ENCODE measurements at regions not wholly inside any gene's neighbourhood (a gene's known extent, or its start where the extent isn't known, plus 50 kb on each side); places are given as distances from the start of the nearest gene placed in this dataset.

GRCh38 chr3:107103786-107104185 is 273.5 kb upstream of the CCDC54 start:
- TF ChIP-seq CTCF (IDR thresholded peaks at IDR 0.05) = no peak
- no peaks in the 10 kb centered on the region for H3K36me3 ChIP-seq (ENCODE audit: insufficient read depth in 1 of 2, low read depth in 1 of 2)
- no peak for DNase-seq

DNA sequence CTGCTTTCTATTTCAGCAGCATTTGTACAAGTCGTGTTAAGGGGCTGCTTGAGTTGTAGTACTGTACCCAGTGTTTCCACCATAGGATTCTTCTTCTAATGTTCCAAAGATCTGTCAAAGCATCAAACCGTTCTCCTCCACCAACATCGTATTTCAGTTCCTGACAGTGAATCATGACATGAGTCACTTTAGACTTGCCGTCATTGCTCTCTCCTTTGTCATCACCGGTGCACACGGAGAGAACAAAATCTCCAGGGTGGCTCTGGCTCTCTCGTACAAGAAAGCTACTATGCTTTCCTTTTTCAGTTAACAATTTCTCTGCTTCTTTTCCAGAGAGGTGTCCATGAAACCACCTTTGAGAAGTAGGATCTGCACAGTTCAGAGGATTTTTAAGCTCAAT is 270.9 kb upstream of the CCDC54 start:
- ATAC-seq = no peak

More at GRCh38 chr3:107103786-107104185, 273.5 kb upstream of the CCDC54 start:
- Histone ChIP-seq H3K4me3 (no peak overlapping the region), H3K9me3 (no peaks in the 10 kb centered on the region), H3K4me1 (no peaks in the 10 kb centered on the region), H3K27ac (no peak overlapping the region), H3K27me3 (ENCODE audit: insufficient read depth in 3 of 3, low read length in 2 of 3) (no peaks in the 10 kb centered on the region)
- ATAC-seq = no peak
- intact Hi-C loops (cut with DNase I) = no loop called here
- 74 to 82% (median 78%) methylated on average over 2 of the region's 2 CpGs for WGBS, 3 donors

GRCh38 chr3:107106907-107107306 is 270.3 kb upstream of the CCDC54 start:
- intact Hi-C loops (cut with DNase I) = no loop called here
- H3K4me1 ChIP-seq = no peaks in the 10 kb centered on the region
- H3K4me3 ChIP-seq = no peak overlapping the region
- no peak for TF ChIP-seq CTCF (IDR thresholded peaks at IDR 0.05)
- ATAC-seq (no peak), DNase-seq (no peak)
- 93 to 96% (median 95%) methylated on average over 8 of the region's 8 CpGs for WGBS, 3 donors
- H3K36me3 ChIP-seq (ENCODE audit: insufficient read depth in 1 of 2, low read depth in 1 of 2) = no peaks in the 10 kb centered on the region
- no peaks in the 10 kb centered on the region for H3K27me3 ChIP-seq (ENCODE audit: insufficient read depth in 3 of 3, low read length in 2 of 3)
- H3K27ac ChIP-seq = no peak overlapping the region
- H3K9me3 ChIP-seq = no peaks in the 10 kb centered on the region

More for the DNA sequence above, 270.9 kb upstream of the CCDC54 start:
- 90 to 96% (median 96%) methylated on average over 7 of the region's 7 CpGs for WGBS, 3 donors
- Histone ChIP-seq H3K27me3 (ENCODE audit: insufficient read depth in 3 of 3, low read length in 2 of 3) (no peaks in the 10 kb centered on the region), H3K4me1 (no peaks in the 10 kb centered on the region), H3K9me3 (no peaks in the 10 kb centered on the region), H3K4me3 (no peak overlapping the region), H3K27ac (no peak overlapping the region), H3K36me3 (ENCODE audit: insufficient read depth in 1 of 2, low read depth in 1 of 2) (no peaks in the 10 kb centered on the region)
- no peak for TF ChIP-seq CTCF (IDR thresholded peaks at IDR 0.05)
- DNase-seq = no peak
- intact Hi-C loops (cut with DNase I) = no loop called here

DNA sequence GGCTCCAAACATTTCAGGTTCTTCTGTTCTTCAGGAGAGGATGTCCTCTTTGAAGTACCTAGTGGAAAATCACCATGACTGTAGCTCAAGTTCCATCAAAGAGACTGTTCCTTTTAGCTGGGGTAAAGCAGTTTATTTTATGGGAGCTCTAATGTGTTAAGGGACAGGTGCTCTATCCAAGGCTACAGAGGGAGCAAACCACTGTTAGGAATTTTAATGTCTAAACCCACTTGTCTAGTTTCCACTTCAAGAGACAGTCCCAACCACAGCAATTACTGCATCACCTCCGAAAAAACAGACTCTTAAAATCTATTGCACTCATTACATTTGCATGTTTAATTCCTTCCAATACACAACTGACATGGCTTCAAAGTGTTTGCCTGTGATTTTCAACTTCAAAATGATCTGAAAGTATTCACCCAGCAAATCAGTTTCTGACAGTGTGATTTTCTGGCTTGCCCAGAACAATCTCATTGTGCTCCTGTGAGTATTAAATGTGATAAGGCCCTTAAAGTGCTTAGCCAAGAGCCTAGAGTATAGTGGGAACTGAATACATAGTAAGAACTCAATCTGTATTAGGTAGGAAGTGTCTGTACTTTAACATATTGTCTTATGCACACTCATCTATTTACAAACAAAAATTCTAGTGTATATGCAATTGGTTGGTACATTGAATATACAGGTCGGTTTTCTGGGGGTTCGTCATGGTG is 266.5 kb upstream of the CCDC54 start:
- intact Hi-C loops (cut with DNase I) = no loop called here
- DNase-seq (no peak), ATAC-seq (no peak)
- no peaks in the 10 kb centered on the region for H3K36me3 ChIP-seq (ENCODE audit: insufficient read depth in 1 of 2, low read depth in 1 of 2)
- H3K9me3 ChIP-seq = no peaks in the 10 kb centered on the region
- no peak overlapping the region for H3K27ac ChIP-seq
- no peak for TF ChIP-seq CTCF (IDR thresholded peaks at IDR 0.05)
- 91 to 96% (median 94%) methylated on average over 3 of the region's 3 CpGs for WGBS, 3 donors
- H3K4me3 ChIP-seq = no peak overlapping the region
- no peaks in the 10 kb centered on the region for H3K27me3 ChIP-seq (ENCODE audit: insufficient read depth in 3 of 3, low read length in 2 of 3)
- H3K4me1 ChIP-seq = no peaks in the 10 kb centered on the region

DNA sequence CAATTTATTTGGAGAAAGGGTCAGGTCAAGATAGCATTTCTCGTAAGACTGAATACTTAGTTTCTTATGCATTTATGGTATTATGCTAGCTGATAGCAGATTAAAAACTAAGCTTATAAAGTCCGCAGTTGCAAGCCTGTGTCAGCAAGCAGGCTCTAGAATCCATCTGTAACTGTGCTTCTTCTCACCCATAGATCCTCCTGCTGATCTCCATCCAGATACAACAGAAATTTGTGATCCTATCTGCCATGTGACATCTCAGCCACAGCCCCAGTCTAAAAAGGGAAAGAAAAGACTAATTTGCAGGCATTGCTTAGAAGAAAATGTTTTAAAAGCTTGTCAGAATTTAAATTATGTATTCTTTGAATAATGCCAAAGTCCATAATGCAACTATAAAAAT is 265.4 kb upstream of the CCDC54 start:
- WGBS, 3 donors = 91 to 92% (median 92%) methylated on average over 2 of the region's 2 CpGs
- intact Hi-C loops (cut with DNase I) = no loop called here
- no peaks in the 10 kb centered on the region for H3K9me3 ChIP-seq
- ATAC-seq = no peak
- no peaks in the 10 kb centered on the region for H3K27me3 ChIP-seq (ENCODE audit: insufficient read depth in 3 of 3, low read length in 2 of 3)
- H3K4me3 ChIP-seq = no peak overlapping the region
- H3K4me1 ChIP-seq = no peaks in the 10 kb centered on the region
- TF ChIP-seq CTCF (IDR thresholded peaks at IDR 0.05) = no peak
- H3K27ac ChIP-seq = no peak overlapping the region
- no peak for DNase-seq
- no peaks in the 10 kb centered on the region for H3K36me3 ChIP-seq (ENCODE audit: insufficient read depth in 1 of 2, low read depth in 1 of 2)
